H1 (cell line): ENCODE measurements at regions not wholly inside any gene's neighbourhood (a gene's known extent, or its start where the extent isn't known, plus 50 kb on each side); places are given as distances from the start of the nearest gene placed in this dataset.

Source experiments
- CTCF ChIA-PET: fragments of 300-600 bp; sonication (Branson Sonifier 250); formaldehyde crosslinking; loops from one replicate; lab custom pipeline; 2021; ENCODE audit not compliant: partially characterized antibody; lab: Charles Lee
- POLR2A ChIA-PET: fragments of 300-600 bp; sonication (Branson Sonifier 250); formaldehyde crosslinking; loops from one replicate; lab custom pipeline; 2021; ENCODE audit warnings: inconsistent platforms; ENCODE audit not compliant: partially characterized antibody; lab: Charles Lee
- DNase-seq, 2 experiments: peaks; one replicate each; pipeline versions ENCODE4 v3.0.0 to v3.0.0-alpha.2; 2010 to 2022; ENCODE audit warnings: low spot score in 2 of 2, low read depth in 1 of 2, mixed read lengths in 1 of 2
- FAIRE-seq: peaks from 2 replicates; lab custom pipeline; 2011; peaks lifted over from hg19 to GRCh38; lab: Jason Lieb, UNC
- H2AFZ ChIP-seq: 2 replicates; pipeline ENCODE4 v1.8.1; 2012; ENCODE audit warnings: low read length, inconsistent platforms
- H2AK5ac ChIP-seq: 2 replicates; pipeline ENCODE4 v1.6.1; 2013; ENCODE audit warnings: low read depth, low read length
- H2BK120ac ChIP-seq: replicated peaks from 2 replicates; pipeline ENCODE3; 2013; ENCODE audit warnings: low read depth, low read length, inconsistent platforms
- H2BK12ac ChIP-seq: 2 replicates; pipeline ENCODE4 v1.6.1; 2013; ENCODE audit warnings: low read depth, low read length
- H2BK15ac ChIP-seq: 2 replicates; pipeline ENCODE4 v1.6.1; 2013; ENCODE audit warnings: low read length
- H2BK20ac ChIP-seq: 2 replicates; pipeline ENCODE4 v1.6.1; 2013; ENCODE audit warnings: low read length
- H2BK5ac ChIP-seq: 2 replicates; pipeline ENCODE4 v1.6.1; 2013; ENCODE audit warnings: low read depth, low read length
- H3K14ac ChIP-seq: 2 replicates; pipeline ENCODE4 v1.6.1; 2013; ENCODE audit warnings: inconsistent platforms; ENCODE audit not compliant: insufficient read length
- H3K18ac ChIP-seq: 2 replicates; pipeline ENCODE4 v1.6.1; 2013; ENCODE audit warnings: low read length; ENCODE audit errors: extremely low read depth
- H3K23ac ChIP-seq: 2 replicates; pipeline ENCODE4 v1.6.1; 2013; ENCODE audit warnings: inconsistent platforms; ENCODE audit not compliant: insufficient read length
- H3K23me2 ChIP-seq: 2 replicates; pipeline ENCODE4 v1.6.1; 2013; ENCODE audit warnings: low read depth, low read length
- H3K27ac ChIP-seq: 2 replicates; pipeline ENCODE4 v1.6.1; 2011; ENCODE audit warnings: low read depth, low read length, inconsistent platforms
- H3K27me3 ChIP-seq, 4 experiments: replicated peaks in 1 of 4; 1 replicate in 1 of 4; 2 replicates in 3 of 4; pipeline versions ENCODE4 v1.6.1 to v1.8.1; 2011 to 2013; ENCODE audit warnings: low read length in 3 of 4, mild to moderate bottlenecking in 3 of 4, inconsistent platforms in 2 of 4, mixed read lengths in 2 of 4, moderate library complexity in 1 of 4; ENCODE audit not compliant: control insufficient read depth in 3 of 4, insufficient read depth in 3 of 4; ENCODE audit errors: extremely low read depth in 1 of 4
- H3K36me3 ChIP-seq, 4 experiments: 2 replicates each; pipeline versions ENCODE4 v1.6.1 to v1.8.1; 2011 to 2013; ENCODE audit warnings: mild to moderate bottlenecking in 4 of 4, low read length in 3 of 4, moderate library complexity in 2 of 4, control low read depth in 1 of 4, inconsistent platforms in 1 of 4; ENCODE audit not compliant: insufficient read depth in 4 of 4, control insufficient read depth in 2 of 4
- H3K4ac ChIP-seq: replicated peaks from 2 replicates; pipeline ENCODE3; 2013; ENCODE audit warnings: low read length, low read depth, mixed read lengths, inconsistent platforms; ENCODE audit not compliant: insufficient read length
- H3K4me1 ChIP-seq, 4 experiments: replicated peaks in 1 of 4; 1 replicate in 1 of 4; 2 replicates in 3 of 4; pipeline versions ENCODE4 v1.6.1 to v1.8.1; 2011 to 2013; ENCODE audit warnings: low read length in 3 of 4, inconsistent platforms in 2 of 4, mixed read lengths in 1 of 4; ENCODE audit not compliant: insufficient read depth in 4 of 4, control insufficient read depth in 3 of 4
- H3K4me2 ChIP-seq, 2 experiments: 2 replicates each; pipeline versions ENCODE4 v1.6.1 to v1.8.1; 2011 to 2013; ENCODE audit warnings: low read depth in 2 of 2, low read length in 2 of 2, control low read depth in 1 of 2, inconsistent platforms in 1 of 2, mild to moderate bottlenecking in 1 of 2; ENCODE audit not compliant: insufficient read depth in 1 of 2
- H3K4me3 ChIP-seq, 4 experiments: fragments of 200-600, 300-600 bp in 1 of 4; sonication (generic), shearing (Covaris generic), sonication (Bioruptor Twin) in 1 of 4; 2 replicates each; pipeline versions ENCODE4 v1.5.1 to v1.8.1; 2011 to 2016; ENCODE audit warnings: low read length in 4 of 4, low read depth in 3 of 4, control low read depth in 2 of 4, inconsistent platforms in 2 of 4, mild to moderate bottlenecking in 2 of 4, mixed read lengths in 1 of 4, moderate library complexity in 1 of 4; ENCODE audit not compliant: insufficient read depth in 2 of 4; ENCODE audit errors: extremely low read depth in 1 of 4
- H3K56ac ChIP-seq: replicated peaks from 2 replicates; pipeline ENCODE3; 2013; ENCODE audit warnings: low read depth, mild to moderate bottlenecking, mixed read lengths, low read length, inconsistent platforms; ENCODE audit not compliant: insufficient read length
- H3K79me1 ChIP-seq: 2 replicates; pipeline ENCODE4 v1.6.1; 2013; ENCODE audit warnings: low read depth, low read length, control low read depth
- H3K79me2 ChIP-seq, 2 experiments: 2 replicates each; pipeline versions ENCODE4 v1.6.1 to v1.8.1; 2012 to 2013; ENCODE audit warnings: low read length in 2 of 2, mild to moderate bottlenecking in 2 of 2, inconsistent platforms in 1 of 2; ENCODE audit not compliant: insufficient read depth in 2 of 2, control insufficient read depth in 1 of 2
- H3K9ac ChIP-seq, 4 experiments: replicated peaks in 1 of 4; 1 replicate in 1 of 4; 2 replicates in 3 of 4; pipeline versions ENCODE4 v1.6.1 to v1.8.1; 2011 to 2013; ENCODE audit warnings: low read depth in 3 of 4, low read length in 3 of 4, control low read depth in 2 of 4, mild to moderate bottlenecking in 2 of 4, moderate library complexity in 2 of 4, inconsistent platforms in 1 of 4; ENCODE audit errors: extremely low read depth in 1 of 4
- H3K9me3 ChIP-seq, 2 experiments: 2 replicates each; pipeline versions ENCODE4 v1.6.1 to v1.8.1; 2012 to 2013; ENCODE audit warnings: mild to moderate bottlenecking in 2 of 2, moderate library complexity in 2 of 2, control low read depth in 1 of 2, inconsistent platforms in 1 of 2, low read depth in 1 of 2, low read length in 1 of 2, mixed read lengths in 1 of 2; ENCODE audit not compliant: insufficient read depth in 2 of 2
- H4K20me1 ChIP-seq, 2 experiments: replicated peaks in 1 of 2; 2 replicates each; pipeline versions ENCODE3 to v1.8.1; 2011 to 2013; ENCODE audit warnings: inconsistent platforms in 2 of 2, low read length in 2 of 2, mild to moderate bottlenecking in 1 of 2; ENCODE audit not compliant: insufficient read depth in 2 of 2, control insufficient read depth in 1 of 2
- H4K5ac ChIP-seq: 2 replicates; pipeline ENCODE4 v1.6.1; 2013; ENCODE audit warnings: low read length, low read depth, mixed read lengths, inconsistent platforms; ENCODE audit not compliant: insufficient read length
- H4K8ac ChIP-seq: 2 replicates; pipeline ENCODE4 v1.8.0; 2013; ENCODE audit warnings: mild to moderate bottlenecking, moderate library complexity, low read length, inconsistent platforms; ENCODE audit not compliant: insufficient read depth; ENCODE audit errors: extremely low read depth
- H4K91ac ChIP-seq: replicated peaks from 2 replicates; pipeline ENCODE3; 2013; ENCODE audit warnings: low read length, mixed read lengths, inconsistent platforms; ENCODE audit not compliant: insufficient read length
- ATF2 ChIP-seq: IDR thresholded peaks from 2 replicates; pipeline ENCODE4 v1.6.1; 2012; ENCODE audit warnings: low read length, inconsistent platforms
- HDAC6 ChIP-seq: IDR thresholded peaks from one replicate; pipeline ENCODE4 v1.7.1; 2012; ENCODE audit warnings: low read depth, mild to moderate bottlenecking, inconsistent platforms, low read length, moderate library complexity
- NRF1 ChIP-seq: IDR thresholded peaks from 2 replicates; pipeline ENCODE4 v1.6.1; 2011; ENCODE audit warnings: mild to moderate bottlenecking, low read depth, low read length, improper control_type of control experiment
- WGBS, 2 experiments: shearing (Covaris generic) in 1 of 2; methylation state at CpG; one replicate each; pipeline versions ENCODE4 v1.1.6 to v1.1.7; 2013 to 2015; ENCODE audit warnings: low lambda C conversion rate in 2 of 2, mixed read lengths in 2 of 2, inconsistent platforms in 1 of 2, low coverage in 1 of 2, missing lambda C conversion rate in 1 of 2; ENCODE audit not compliant: insufficient replicate concordance in 2 of 2, insufficient coverage in 1 of 2, insufficient read length in 1 of 2; ENCODE audit errors: extremely low coverage in 1 of 2, missing lambda C conversion rate in 1 of 2; 5-methylcytosine and 5-hydroxymethylcytosine counted together

GRCh38 chr6:105851606-105852005 is 234.5 kb upstream of the PRDM1 start:
- H3K27ac ChIP-seq = no peak overlapping the region

More at GRCh38 chr6:105851606-105852005, 234.5 kb upstream of the PRDM1 start:
- WGBS, 2 experiments = 87% methylated on average over 4 of the region's 4 CpGs; no CpG with 5 or more reads in 1 of the 2 experiments
- Histone ChIP-seq H3K27me3 (no peaks in the 10 kb centered on the region), H3K4me1 (no peaks in the 10 kb centered on the region), H2AFZ (no peak overlapping the region), H2BK20ac (no peak overlapping the region), H4K8ac (no peak overlapping the region), H3K79me1 (no peaks in the 10 kb centered on the region), H3K23me2 (no peaks in the 10 kb centered on the region), H3K4me2 (no peak overlapping the region), H2BK120ac (no peak overlapping the region), H3K14ac (no peak overlapping the region), H2BK5ac (no peak overlapping the region), H3K4me3 (no peak overlapping the region), H2AK5ac (no peak overlapping the region), H3K79me2 (no peaks in the 10 kb centered on the region), H3K18ac (no peak overlapping the region), H3K9ac (no peak overlapping the region), H4K5ac (no peak overlapping the region), H4K20me1 (no peaks in the 10 kb centered on the region), H3K9me3 (peaks cover 0 to 11% of the 10 kb centered on the region in 2 experiments; a peak in 1 of 4 replicates), H2BK12ac (no peak overlapping the region), H3K23ac (no peak overlapping the region), H3K4ac (no peak overlapping the region), H4K91ac (no peak overlapping the region), H3K36me3 (no peaks in the 10 kb centered on the region), H3K56ac (no peak overlapping the region), H2BK15ac (no peak overlapping the region)
- DNase-seq (no peak), FAIRE-seq (no peak)
- TF ChIP-seq ATF2 = no peak
- no peak for TF ChIP-seq HDAC6
- no peak for TF ChIP-seq NRF1
- ChIA-PET POLR2A (no interaction called here), CTCF (interaction anchor here (3.1 kb wide), 1 partner anchor 16 kb away, joined by 11 read pairs; no protein-coding TSS in a partner anchor)
